C1 segment of cervical spinal cord (tissue), 14 donors: ENCODE measurements at regions not wholly inside any gene's neighbourhood (a gene's known extent, or its start where the extent isn't known, plus 50 kb on each side); places are given as distances from the start of the nearest gene placed in this dataset.
A peak's percentile ranks its signal among the peaks of the same experiment; 100 is the strongest.

Source experiments
- DNase-seq, 14 donors: peaks; one replicate each; lab custom pipeline; 2025; lab: John Stamatoyannopoulos, UW

- peak in 1 of 14 donors; percentile 16 for DNase-seq
Measured at GRCh38 chr18:78720456-78721237, 259.0 kb upstream of the SALL3 start.

DNA sequence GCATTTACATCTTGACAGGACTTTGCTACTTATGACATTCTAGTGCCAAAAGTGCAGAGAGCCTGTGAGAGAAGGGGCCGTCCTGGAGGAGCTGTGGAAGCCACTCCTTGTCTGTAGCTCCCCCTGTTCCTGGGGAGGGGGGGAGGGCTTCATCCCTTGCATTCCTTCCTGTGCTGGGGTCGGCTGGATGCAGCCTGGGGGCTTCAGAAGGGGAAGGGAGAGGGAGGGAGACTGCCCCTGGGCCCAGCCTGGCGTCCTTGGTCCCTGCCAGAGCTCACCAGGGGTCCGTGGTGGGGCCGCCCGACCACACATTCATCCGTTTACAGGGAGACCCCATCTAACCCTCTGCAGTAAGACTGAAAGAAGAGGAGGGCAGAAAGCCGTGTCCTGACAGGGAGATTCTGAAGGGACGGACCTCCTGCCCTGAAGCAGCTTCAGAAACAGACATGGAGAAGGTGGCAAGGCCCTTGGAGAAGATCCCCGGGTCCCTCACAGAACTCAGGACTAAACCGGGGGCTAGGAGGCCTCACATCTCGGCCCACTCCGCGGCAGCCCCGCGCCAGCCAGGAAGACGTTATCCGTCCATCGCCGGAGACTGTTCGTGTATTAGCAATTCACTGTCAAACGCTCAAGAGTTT is 258.3 kb upstream of the SALL3 start:
- peak in 1 of 14 donors; percentile 7 for DNase-seq

DNA sequence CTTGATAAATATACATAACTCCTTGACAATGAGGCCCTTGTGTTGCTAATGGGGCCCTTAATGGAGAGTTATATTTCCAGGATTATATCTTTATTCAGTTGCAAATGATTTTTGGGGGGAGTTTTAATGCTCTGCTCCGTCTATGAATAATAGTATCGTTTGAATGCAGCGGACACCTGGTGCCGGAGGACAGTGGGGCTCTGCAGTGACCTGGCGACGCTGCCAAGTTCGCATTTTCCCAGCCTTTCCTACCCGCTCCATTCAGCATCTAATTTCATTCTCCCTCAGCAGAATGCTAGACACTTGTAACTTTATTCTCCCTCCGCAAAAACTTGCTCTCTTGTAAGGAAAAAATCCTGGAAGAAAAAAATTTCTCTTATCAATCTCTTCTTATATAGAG is 257.6 kb upstream of the SALL3 start:
- no peak for DNase-seq

DNA sequence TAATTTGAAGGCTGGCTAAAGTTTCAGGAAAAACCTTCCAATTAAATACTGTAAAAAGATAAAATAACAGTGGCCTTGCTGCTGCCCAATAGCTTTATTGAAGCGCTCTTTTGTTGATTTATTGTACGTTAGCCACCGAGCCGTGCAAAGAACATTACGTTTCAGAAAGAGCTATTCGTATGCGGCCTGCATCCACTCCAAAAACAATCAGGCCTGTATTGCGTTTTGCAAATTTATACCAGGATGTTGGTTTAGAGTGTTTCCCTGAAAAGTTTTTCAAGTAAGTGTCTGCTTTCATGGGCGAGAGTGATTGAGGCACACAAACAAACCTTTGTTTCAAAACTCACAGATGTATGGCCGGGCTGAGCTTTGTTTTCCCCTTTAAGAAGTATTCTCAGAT is 257.2 kb upstream of the SALL3 start:
- DNase-seq = peak in 4 of 14 donors; percentile 10 to 42 (median 18)

DNA sequence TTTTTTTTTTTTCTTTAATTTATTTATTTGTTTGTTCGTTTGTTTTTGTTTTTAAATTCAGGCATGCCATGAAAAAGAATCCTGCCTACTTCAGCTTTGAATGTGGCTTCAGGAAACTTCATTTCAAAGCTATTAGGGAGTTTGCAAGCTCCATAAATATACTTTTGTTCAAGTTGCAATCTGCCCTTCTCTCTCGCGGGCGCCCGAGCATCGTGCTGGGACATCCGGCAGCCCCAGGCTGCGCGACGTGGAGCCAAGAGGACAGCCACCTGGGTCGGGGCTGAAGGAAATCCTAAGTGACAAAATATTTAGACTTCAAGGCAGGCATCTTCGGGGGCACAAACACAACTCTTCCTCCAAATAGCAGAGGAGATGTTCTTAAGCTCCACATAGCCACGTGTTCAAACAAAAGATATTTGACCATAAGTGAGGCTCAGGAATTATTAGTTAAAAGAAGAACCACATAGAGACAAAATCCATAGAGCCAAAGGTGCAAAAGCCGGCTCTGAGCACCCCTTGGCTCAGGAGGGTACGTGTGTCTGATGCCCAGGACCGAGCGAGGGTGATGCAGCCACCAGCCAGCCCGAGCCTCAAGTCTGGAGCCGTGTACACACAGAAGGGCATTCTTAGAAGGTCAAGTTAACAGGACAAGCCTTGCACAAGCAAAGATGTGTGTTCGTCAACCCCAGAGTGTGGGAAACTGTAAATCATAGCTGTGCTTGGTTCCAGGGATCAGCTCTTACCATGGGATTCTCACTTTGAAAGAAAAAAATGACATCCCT is 256.5 kb upstream of the SALL3 start:
- DNase-seq = peak in 2 of 14 donors; percentile 6 to 22

- DNase-seq = no peak
Measured at GRCh38 chr18:78724214-78724914, 255.3 kb upstream of the SALL3 start.

DNA sequence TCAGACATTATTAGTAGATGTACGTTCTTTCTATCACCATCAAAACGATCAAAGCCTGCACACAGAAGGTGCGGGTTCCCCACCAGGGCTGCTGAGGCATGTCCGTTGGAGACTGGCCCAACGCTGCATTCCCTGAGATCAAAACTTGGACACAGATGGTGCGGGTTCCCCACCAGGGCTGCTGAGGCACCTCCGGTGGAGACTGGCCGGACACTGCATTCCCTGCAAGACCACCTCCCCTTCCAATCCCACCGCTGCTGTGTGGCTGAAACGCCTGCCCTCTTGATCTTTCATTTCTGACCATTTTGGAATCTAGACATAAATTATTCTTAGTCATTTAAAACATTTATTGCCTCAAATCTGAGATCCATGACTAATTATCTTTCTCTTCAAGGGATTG is 254.2 kb upstream of the SALL3 start:
- DNase-seq = no peak

- DNase-seq = no peak
Measured at GRCh38 chr18:78726326-78727056, 253.1 kb upstream of the SALL3 start.

- no peak for DNase-seq
Measured at GRCh38 chr18:78727057-78727739, 252.4 kb upstream of the SALL3 start.

DNA sequence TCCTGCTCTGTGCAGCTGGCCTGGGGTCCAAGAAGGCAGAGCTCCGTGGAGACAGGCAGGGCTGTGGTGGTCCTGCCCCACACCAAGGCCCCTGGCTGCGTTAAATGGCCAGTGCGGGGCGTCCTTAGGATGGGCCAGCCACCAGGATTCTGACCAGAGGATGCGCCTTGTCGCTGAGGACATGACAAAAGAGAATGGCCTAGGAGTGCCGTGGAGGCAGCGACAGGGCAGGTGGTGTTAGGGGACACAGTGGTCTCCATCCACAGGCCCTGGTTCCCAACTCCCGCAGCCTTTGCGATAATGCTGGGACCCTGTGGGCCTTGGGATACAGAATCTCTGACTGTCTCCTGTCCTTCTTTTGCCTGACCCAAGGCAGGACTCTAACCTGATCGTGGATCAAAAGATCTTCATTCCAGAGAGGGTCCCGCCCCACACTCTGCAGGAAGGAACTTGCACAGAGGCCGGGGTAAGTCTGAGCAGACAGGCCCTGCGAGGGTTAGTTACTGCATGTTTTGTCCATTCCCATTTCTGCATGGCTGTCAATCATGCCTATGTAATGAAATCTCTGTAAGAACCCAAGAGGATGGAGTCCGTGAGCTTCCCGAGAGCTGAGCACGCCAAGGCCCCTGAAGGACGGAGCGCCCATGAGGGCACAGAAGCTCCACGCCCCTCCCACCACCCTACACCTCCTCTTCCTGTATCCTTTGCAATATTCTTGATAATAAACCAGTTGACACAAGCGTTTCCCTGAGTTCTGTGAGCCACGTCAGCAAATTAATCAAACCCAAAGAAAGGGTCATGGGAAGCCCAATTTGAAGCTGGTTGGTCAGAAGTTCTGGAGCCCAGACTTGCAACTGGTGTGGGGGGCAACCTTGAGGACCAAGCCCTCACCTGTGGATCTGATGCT is 251.5 kb upstream of the SALL3 start:
- no peak for DNase-seq

DNA sequence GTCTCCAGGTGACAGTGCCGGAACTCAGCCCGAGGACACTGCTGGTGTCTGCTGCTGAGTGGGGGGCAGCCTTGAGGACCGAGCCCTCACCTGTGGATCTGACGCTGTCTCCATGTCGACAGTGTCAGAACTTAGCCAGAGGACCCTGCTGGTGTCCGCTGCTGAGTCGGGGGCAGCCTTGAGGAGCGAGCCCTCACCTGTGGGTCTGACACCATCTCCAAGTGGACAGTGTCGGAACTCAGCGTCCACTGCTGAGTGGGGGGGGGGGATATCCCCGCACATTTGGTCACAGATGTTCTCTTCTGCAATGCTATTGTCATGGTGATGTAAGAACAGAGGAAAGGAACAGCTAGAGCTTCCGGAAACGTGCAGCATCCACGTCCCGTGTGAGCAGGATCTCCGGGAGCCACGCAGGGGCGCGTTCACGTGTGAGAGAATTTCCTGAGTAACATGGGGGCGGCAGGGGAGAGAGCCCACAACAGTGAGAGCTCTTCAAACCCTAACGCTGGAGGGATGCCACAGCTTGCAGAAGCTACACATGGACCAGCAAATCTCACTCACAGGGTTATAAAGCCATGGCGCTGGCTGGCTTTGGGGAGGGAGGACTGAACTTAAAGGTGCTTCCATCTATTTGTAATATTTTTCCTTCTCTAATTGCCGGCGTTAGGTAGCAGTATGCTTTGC is 250.7 kb upstream of the SALL3 start:
- no peak for DNase-seq

DNA sequence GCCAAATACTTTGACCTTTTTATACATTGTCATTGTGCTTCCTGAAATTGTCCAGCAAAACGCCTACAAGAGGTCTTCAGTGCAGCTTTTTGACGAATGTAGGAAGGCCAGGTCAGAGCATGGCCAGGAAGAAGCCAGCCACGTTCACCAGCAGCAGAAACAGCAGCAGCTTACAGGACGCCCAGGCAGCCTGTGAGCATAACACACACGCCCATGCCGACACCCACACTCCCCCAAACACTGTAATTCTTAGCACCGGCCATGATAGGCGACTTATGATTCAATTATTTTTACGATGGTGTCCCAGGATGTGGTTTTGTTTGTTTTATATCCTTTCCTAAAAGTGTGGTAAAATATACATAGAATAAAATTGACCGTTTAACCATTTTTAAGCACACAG is 249.1 kb upstream of the SALL3 start:
- DNase-seq = no peak

DNA sequence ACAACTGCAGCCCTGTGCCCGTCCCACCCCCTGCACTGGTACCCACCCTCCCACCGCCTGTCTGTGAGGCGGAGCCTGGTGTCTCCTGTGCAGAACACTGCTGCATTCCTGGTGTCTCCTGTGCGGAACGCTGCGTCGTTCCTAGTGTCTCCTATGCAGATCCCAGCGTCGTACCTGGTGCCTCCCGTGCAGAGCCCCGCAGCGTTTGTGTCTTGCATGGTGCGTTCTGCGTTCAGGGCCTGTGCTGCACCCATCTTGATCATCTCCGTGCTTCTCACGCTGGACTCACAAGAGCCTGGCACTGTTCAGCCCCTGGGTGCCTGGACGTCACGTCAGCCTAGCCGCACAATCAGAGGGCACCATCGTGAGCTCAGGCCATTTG is 248.6 kb upstream of the SALL3 start:
- no peak for DNase-seq

DNA sequence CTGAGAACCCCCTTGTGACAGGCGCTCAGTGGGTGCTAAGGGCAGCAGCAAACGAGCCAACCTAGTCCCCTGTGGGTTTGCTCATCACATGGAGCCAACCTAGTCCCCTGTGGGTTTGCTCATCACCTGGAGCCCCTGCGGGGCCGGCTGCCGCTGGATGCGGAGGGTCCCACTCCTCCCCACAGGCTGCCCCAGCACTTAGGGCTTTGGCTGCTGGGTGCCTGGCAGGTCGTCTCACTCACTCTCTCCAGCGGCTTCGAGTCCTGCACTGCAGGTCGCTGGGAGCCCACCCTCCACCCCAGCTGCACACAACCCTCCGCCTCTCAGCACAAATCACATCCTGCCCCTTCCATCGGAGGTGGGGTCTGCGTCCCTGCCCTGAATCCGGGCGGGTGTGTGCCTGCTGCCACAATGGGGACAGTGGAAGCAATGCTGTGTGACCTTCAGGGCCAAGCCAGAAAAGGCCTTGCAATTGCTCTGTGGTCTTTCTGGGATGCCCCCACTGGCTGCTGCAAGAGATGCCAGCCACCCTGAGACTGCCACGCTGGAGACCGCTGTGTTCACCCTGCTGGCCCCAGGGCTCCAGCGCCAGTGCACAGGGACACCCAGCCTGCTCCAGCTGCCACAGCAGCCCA is 248.1 kb upstream of the SALL3 start:
- no peak for DNase-seq

DNA sequence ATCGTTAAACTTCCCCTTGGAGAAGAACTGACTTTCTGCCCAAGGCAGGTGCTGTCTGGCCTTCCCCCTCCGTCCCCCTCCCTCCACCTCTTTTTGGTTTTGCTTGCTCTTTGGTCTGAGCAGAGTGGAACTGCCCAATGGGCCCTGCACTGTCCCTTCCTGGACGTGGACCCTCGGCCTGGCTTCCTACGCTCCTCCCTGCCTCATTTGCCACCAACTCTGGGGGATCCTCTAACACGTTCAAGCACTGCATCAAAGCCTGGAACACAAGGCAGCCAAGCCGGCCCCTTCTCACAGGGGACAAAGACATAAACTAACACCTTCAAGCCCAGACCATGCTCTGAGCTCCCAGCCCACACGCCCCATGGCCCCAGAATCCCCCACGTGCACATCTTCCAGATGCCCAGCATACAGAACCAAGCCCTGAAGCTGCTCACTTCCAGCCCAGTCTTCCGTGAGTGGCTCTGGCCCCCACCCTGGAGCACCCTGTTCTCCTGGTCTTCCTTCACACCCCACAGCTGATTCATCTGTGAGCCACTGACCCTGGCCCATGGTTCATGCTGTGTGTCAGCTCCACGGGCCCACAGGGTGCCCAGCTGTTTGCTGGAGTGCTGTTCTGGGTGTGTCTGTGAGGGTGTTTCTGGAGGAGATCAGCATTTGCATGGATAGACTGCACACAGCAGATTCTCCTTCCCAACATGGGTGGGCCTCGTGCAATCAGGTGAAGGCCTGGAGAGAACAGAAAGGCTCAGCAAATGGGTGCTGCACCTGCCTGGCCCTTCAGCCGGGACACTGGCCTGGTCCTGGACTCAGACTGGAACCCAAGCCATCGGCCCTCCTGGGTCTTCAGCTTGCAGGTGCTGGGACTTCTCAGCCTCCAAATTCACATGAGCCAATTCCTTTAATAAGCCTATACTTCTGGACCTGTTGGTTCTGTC is 247.1 kb upstream of the SALL3 start:
- DNase-seq = no peak

DNA sequence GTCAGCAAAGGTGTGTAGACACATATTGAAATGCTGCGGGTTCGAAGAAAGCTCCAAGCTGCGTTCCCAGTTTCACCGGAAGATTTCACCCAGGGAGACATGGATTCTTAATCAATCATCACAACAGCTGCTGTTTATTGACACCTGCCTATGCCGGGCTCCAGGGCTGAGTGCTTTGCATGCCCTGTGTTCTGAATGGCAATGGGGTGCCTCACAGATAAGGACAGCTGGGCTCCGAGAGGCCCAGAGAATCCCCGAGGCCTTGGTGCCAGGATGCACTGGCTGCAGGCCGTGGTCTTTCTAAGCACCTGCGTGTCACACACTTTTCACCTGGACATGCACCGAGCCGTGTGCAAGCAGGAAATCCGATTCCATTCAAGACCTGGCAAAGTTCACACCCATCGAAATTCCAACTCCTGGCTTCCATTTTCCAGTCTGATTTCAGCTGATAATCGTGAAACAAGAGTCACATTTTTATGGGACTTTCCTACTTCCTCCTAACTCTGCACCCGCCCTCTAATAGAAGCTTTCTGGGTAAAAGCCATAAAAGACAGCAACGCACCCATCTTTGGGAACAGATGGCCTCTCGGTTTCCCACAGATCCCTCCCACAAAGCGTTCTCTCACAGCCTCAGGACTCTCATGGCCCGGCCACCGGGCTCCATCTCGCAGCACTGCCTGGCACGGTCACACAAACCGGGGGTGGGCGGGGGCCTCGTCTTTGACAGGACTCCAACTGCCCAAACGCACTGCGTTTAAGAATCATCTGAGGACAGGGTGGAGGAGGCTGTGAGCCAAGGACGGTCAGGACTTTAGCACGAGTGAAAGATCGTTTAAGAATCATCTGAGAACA is 245.6 kb upstream of the SALL3 start:
- DNase-seq = peak in 1 of 14 donors; percentile 12

DNA sequence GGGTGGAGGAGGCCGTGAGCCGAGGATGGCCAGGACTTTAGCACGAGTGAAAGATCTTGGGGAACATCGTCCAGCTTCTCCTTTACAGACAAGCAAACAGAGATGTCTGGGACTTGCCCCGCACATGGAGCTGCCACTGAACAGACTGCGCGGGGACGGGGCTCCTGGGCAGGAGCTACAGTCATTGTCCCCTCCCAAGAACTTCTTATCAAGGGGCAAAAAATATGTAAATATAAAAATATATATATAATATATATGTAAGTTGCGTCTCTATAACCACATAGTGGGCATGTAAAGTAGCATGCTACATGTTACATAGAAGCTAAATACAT is 245.0 kb upstream of the SALL3 start:
- DNase-seq = no peak
